H1 (cell line): ENCODE measurements at regions not wholly inside any gene's neighbourhood (a gene's known extent, or its start where the extent isn't known, plus 50 kb on each side); places are given as distances from the start of the nearest gene placed in this dataset.

Experiments used
- NANOG ChIP-seq: IDR thresholded peaks from 2 replicates; pipeline ENCODE4 v1.6.1; 2011; ENCODE audit warnings: low read length, low read depth, mild to moderate bottlenecking, inconsistent platforms; ENCODE audit not compliant: insufficient read depth, poor library complexity, severe bottlenecking
- POLR2AphosphoS5 ChIP-seq: IDR thresholded peaks from 2 replicates; pipeline ENCODE4 v1.6.1; 2011; ENCODE audit warnings: low read depth, low read length
- SAP30 ChIP-seq: fragments of 300-600 bp; sonication (generic); IDR thresholded peaks from 2 replicates; pipeline ENCODE4 v1.7.1; 2012; ENCODE audit warnings: low read length, moderate library complexity, mild to moderate bottlenecking, inconsistent platforms; ENCODE audit not compliant: insufficient read depth, insufficient replicate concordance
- SIRT6 ChIP-seq: IDR thresholded peaks from one replicate; pipeline ENCODE4 v1.7.1; 2012; ENCODE audit warnings: low read length, inconsistent platforms
- TEAD4 ChIP-seq: IDR thresholded peaks from 2 replicates; pipeline ENCODE4 v1.6.1; 2012; ENCODE audit warnings: low read depth, low read length, inconsistent platforms, mixed read lengths
- TF ChIP-seq, protein P1 (sequence below), 3 experiments: IDR thresholded peaks; 1 replicate in 2 of 3; 2 replicates in 1 of 3; pipeline versions ENCODE4 v1.5.1 to v1.6.1; 2011; ENCODE audit warnings: low read length in 3 of 3, mild to moderate bottlenecking in 3 of 3, inconsistent platforms in 2 of 3, low read depth in 1 of 3, moderate library complexity in 1 of 3; ENCODE audit not compliant: insufficient read depth in 1 of 3; ENCODE audit errors: control extremely low read depth in 1 of 3

DNA sequence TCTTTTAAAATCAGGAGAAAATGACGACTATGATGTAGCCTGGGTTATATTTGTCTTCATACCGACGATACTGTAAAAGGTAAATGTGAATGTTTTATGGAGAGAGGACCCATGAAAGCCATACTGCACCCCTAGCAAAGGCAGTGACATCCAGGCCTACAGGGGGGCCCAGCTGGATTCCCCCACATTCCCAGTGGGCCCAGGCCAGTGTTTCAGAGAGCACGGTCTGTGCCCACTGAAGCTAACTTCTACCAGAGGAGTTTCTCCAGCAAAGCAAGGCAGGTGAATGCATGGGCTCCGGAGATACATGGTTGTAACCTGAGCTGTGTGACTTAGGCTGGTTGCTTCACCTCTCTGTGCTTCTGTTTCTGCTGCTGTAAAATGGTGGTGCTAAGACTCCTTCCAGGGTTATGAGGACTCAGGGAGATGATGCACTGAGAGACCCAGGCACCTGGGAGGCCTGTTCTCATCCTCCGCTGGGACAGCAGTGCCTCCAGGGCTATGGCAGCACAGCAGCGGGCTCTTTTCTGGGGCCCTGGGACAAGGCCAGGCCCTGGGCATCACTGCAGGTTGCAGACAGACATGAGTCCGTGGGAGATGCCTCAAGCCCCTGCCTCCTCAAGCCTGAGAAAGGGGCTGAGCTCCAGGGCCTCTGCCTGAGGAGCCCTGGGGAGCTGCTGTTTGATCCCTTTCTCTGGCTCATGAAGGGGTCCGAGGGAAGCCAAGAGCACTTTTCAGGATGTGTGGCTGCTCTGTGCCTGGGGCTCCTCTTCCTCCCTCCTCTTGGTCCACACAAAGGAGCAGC lies 73.7 kb downstream of the SERPINA3 start (continued):
- TF ChIP-seq, protein P1, sequence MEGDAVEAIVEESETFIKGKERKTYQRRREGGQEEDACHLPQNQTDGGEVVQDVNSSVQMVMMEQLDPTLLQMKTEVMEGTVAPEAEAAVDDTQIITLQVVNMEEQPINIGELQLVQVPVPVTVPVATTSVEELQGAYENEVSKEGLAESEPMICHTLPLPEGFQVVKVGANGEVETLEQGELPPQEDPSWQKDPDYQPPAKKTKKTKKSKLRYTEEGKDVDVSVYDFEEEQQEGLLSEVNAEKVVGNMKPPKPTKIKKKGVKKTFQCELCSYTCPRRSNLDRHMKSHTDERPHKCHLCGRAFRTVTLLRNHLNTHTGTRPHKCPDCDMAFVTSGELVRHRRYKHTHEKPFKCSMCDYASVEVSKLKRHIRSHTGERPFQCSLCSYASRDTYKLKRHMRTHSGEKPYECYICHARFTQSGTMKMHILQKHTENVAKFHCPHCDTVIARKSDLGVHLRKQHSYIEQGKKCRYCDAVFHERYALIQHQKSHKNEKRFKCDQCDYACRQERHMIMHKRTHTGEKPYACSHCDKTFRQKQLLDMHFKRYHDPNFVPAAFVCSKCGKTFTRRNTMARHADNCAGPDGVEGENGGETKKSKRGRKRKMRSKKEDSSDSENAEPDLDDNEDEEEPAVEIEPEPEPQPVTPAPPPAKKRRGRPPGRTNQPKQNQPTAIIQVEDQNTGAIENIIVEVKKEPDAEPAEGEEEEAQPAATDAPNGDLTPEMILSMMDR (IDR thresholded peaks at IDR 0.05; ENCODE audit: control extremely low read depth in 1 of 3, insufficient read depth in 1 of 3, low read depth in 1 of 3, low read length in 3 of 3) = no peak
- TF ChIP-seq TEAD4 (no peak), SAP30 (no peak), SIRT6 (no peak), POLR2AphosphoS5 (no peak), NANOG (no peak)
